ENCODE measurements at regions not wholly inside any gene's neighbourhood (a gene's known extent, or its start where the extent isn't known, plus 50 kb on each side); places are given as distances from the start of the nearest gene placed in this dataset.

- H3K36me3 ChIP-seq: no peaks in the 10 kb centered on the region
- TF ChIP-seq POLR2A (IDR thresholded peaks at IDR 0.05): no peak
- no peak for TF ChIP-seq CTCF (IDR thresholded peaks at IDR 0.05 in 8 of 11, conservative IDR thresholded peaks at IDR 0.05 in 3 of 11)
- no peak for TF ChIP-seq POLR2AphosphoS5 (IDR thresholded peaks at IDR 0.05)
- WGBS, 5 donors: 89 to 95% (median 95%) methylated on average over 5 of the region's 5 CpGs
- H3K9me3 ChIP-seq: no peaks in the 10 kb centered on the region
- H3K27me3 ChIP-seq (replicated peaks in 1 of 7): peaks cover 3 to 71% (median 15%) of the 10 kb centered on the region in 7 donors
- intact Hi-C loops (cut with DNase I; ENCODE audit: low total_unique reads): no loop called here
- no peak overlapping the region for H3K27ac ChIP-seq
- no peak overlapping the region for H3K4me3 ChIP-seq
- DNase-seq: no peak
- H3K4me1 ChIP-seq: peaks cover 0 to 16% (median 13%) of the 10 kb centered on the region in 6 donors
Observed at GRCh38 chr9:88074931-88075330, 63.3 kb downstream of the SPATA31C2 start.

GRCh38 chr9:88072831-88073375 lies 65.4 kb downstream of the SPATA31C2 start:
- no peak for DNase-seq
- Histone ChIP-seq H3K4me1 (peaks cover 0 to 16% (median 13%) of the 10 kb centered on the region in 6 donors), H3K27me3 (replicated peaks in 1 of 7) (peaks cover 3 to 66% (median 15%) of the 10 kb centered on the region in 7 donors), H3K27ac (no peak overlapping the region), H3K4me3 (no peak overlapping the region), H3K9me3 (no peaks in the 10 kb centered on the region), H3K36me3 (no peaks in the 10 kb centered on the region)
- intact Hi-C loops (cut with DNase I; ENCODE audit: low total_unique reads): no loop called here
- no peak for TF ChIP-seq POLR2AphosphoS5 (IDR thresholded peaks at IDR 0.05)
- WGBS, 5 donors: 87 to 98% (median 97%) methylated on average over 2 of the region's 2 CpGs

- no peak overlapping the region for H3K27ac ChIP-seq
- H3K9me3 ChIP-seq: no peaks in the 10 kb centered on the region
- intact Hi-C loops (cut with DNase I; ENCODE audit: low total_unique reads): no loop called here
- DNase-seq: no peak
- TF ChIP-seq POLR2AphosphoS5 (IDR thresholded peaks at IDR 0.05): no peak
- TF ChIP-seq CTCF (IDR thresholded peaks at IDR 0.05 in 8 of 11, conservative IDR thresholded peaks at IDR 0.05 in 3 of 11): no peak
- TF ChIP-seq POLR2A (IDR thresholded peaks at IDR 0.05): no peak
- no peaks in the 10 kb centered on the region for H3K36me3 ChIP-seq
- H3K4me3 ChIP-seq: no peak overlapping the region
- 66 to 84% (median 71%) methylated on average over 2 of the region's 2 CpGs for WGBS, 5 donors
- peaks cover 0 to 8% (median 4%) of the 10 kb centered on the region in 6 donors for H3K4me1 ChIP-seq
- peaks cover 3 to 61% (median 11%) of the 10 kb centered on the region in 7 donors for H3K27me3 ChIP-seq (replicated peaks in 1 of 7)
Observed at GRCh38 chr9:88071331-88071730, 66.9 kb downstream of the SPATA31C2 start.

GRCh38 chr9:88065619-88066018 lies 72.7 kb downstream of the SPATA31C2 start:
- no peak overlapping the region for H3K4me3 ChIP-seq
- no peak for DNase-seq
- peaks cover 0 to 26% (median 0%) of the 10 kb centered on the region in 7 donors for H3K27me3 ChIP-seq (replicated peaks in 1 of 7)
- H3K27ac ChIP-seq: no peak overlapping the region
- H3K36me3 ChIP-seq: no peaks in the 10 kb centered on the region
- intact Hi-C loops (cut with DNase I; ENCODE audit: low total_unique reads): no loop called here
- 57 to 81% (median 80%) methylated on average over 3 of the region's 3 CpGs for WGBS, 5 donors
- no peaks in the 10 kb centered on the region for H3K9me3 ChIP-seq
- TF ChIP-seq CTCF (IDR thresholded peaks at IDR 0.05 in 8 of 11, conservative IDR thresholded peaks at IDR 0.05 in 3 of 11): no peak
- TF ChIP-seq POLR2AphosphoS5 (IDR thresholded peaks at IDR 0.05): no peak
- TF ChIP-seq POLR2A (IDR thresholded peaks at IDR 0.05): no peak
- H3K4me1 ChIP-seq: no peaks in the 10 kb centered on the region
